GM18909 (cell line): ENCODE measurements at regions not wholly inside any gene's neighbourhood (a gene's known extent, or its start where the extent isn't known, plus 50 kb on each side); places are given as distances from the start of the nearest gene placed in this dataset.
A peak's percentile ranks its signal among the peaks of the same experiment; 100 is the strongest.

Experiments
- ATAC-seq: cut with Tn5 transposase; IDR thresholded peaks from one replicate; pipeline ENCODE4 v1.9.1; 2021; ENCODE audit warnings: mild to moderate bottlenecking; ENCODE audit not compliant: unreplicated experiment, poor library complexity

- no peak for ATAC-seq
Observed at GRCh38 chr18:54100920-54101470, 123.5 kb downstream of the MBD2 start.

- ATAC-seq, result no peak
Observed at GRCh38 chr18:54100466-54100865, 124.0 kb downstream of the MBD2 start.

GRCh38 chr18:54094474-54094873, 130.0 kb downstream of the MBD2 start:
- ATAC-seq, result no peak

GRCh38 chr18:54090856-54091255, 133.6 kb downstream of the MBD2 start:
- ATAC-seq, result no peak

- ATAC-seq, result no peak
Observed at GRCh38 chr18:54089749-54090459, 134.6 kb downstream of the MBD2 start.

- ATAC-seq, result no peak
Observed at GRCh38 chr18:54086863-54087262, 137.6 kb downstream of the MBD2 start.

GRCh38 chr18:54086046-54086802, 138.2 kb downstream of the MBD2 start:
- ATAC-seq, result peak; percentile 87

- ATAC-seq, result no peak
Observed at GRCh38 chr18:54080858-54081257, 143.6 kb downstream of the MBD2 start.

- no peak for ATAC-seq
Observed at GRCh38 chr18:54076166-54076565, 148.3 kb downstream of the MBD2 start.

GRCh38 chr18:54075689-54076088, 148.8 kb downstream of the MBD2 start:
- no peak for ATAC-seq

GRCh38 chr18:54069729-54070128, 154.7 kb downstream of the MBD2 start:
- ATAC-seq, result no peak

- ATAC-seq, result no peak
Observed at GRCh38 chr18:54060343-54061005, 164.0 kb downstream of the MBD2 start.

GRCh38 chr18:54052732-54053429, 171.6 kb downstream of the MBD2 start:
- no peak for ATAC-seq

- no peak for ATAC-seq
Observed at GRCh38 chr18:54052259-54052658, 172.2 kb downstream of the MBD2 start.

- ATAC-seq, result no peak
Observed at GRCh38 chr18:54043484-54044251, 180.8 kb downstream of the MBD2 start.

GRCh38 chr18:54035927-54036326, 188.5 kb downstream of the MBD2 start:
- ATAC-seq, result no peak

- ATAC-seq, result no peak
Observed at GRCh38 chr18:54033052-54033451, 191.4 kb downstream of the MBD2 start.

GRCh38 chr18:54032412-54032811, 192.1 kb downstream of the MBD2 start:
- no peak for ATAC-seq

- no peak for ATAC-seq
Observed at GRCh38 chr18:54031243-54031642, 193.2 kb downstream of the MBD2 start.

- ATAC-seq, result no peak
Observed at GRCh38 chr18:54030434-54030833, 194.0 kb downstream of the MBD2 start.
